ENCODE measurements at regions not wholly inside any gene's neighbourhood (a gene's known extent, or its start where the extent isn't known, plus 50 kb on each side); places are given as distances from the start of the nearest gene placed in this dataset.

- no peak overlapping the region for H3K27ac ChIP-seq (ENCODE audit: low read depth, low read length)
- no peaks in the 10 kb centered on the region for H3K9me3 ChIP-seq (ENCODE audit: control insufficient read depth in 5 of 5, low read length in 5 of 5)
- H3K4me3 ChIP-seq (ENCODE audit: low read depth in 1 of 5, low read length in 5 of 5): no peak overlapping the region
- peaks cover 0 to 11% (median 7%) of the 10 kb centered on the region in 5 donors for H3K4me1 ChIP-seq (ENCODE audit: control insufficient read depth in 5 of 5, insufficient read depth in 5 of 5, low read length in 5 of 5)
- no peaks in the 10 kb centered on the region for H3K36me3 ChIP-seq (ENCODE audit: control insufficient read depth in 5 of 5, insufficient read depth in 5 of 5, low read length in 5 of 5)
- no peaks in the 10 kb centered on the region for H3K27me3 ChIP-seq (ENCODE audit: control insufficient read depth in 5 of 5, insufficient read depth in 4 of 5, low read length in 5 of 5)
- H3K9ac ChIP-seq (ENCODE audit: low read length in 5 of 5): no peak overlapping the region
Measured at GRCh38 chr1:58931756-58932155, 147.9 kb upstream of the JUN start.

- Histone ChIP-seq H3K27ac (ENCODE audit: low read depth, low read length) (no peak overlapping the region), H3K4me1 (ENCODE audit: control insufficient read depth in 5 of 5, insufficient read depth in 5 of 5, low read length in 5 of 5) (peaks cover 0 to 11% (median 7%) of the 10 kb centered on the region in 5 donors), H3K4me3 (ENCODE audit: low read depth in 1 of 5, low read length in 5 of 5) (no peak overlapping the region), H3K9ac (ENCODE audit: low read length in 5 of 5) (no peak overlapping the region), H3K36me3 (ENCODE audit: control insufficient read depth in 5 of 5, insufficient read depth in 5 of 5, low read length in 5 of 5) (no peaks in the 10 kb centered on the region), H3K9me3 (ENCODE audit: control insufficient read depth in 5 of 5, low read length in 5 of 5) (no peaks in the 10 kb centered on the region), H3K27me3 (ENCODE audit: control insufficient read depth in 5 of 5, insufficient read depth in 4 of 5, low read length in 5 of 5) (no peaks in the 10 kb centered on the region)
Measured at GRCh38 chr1:58932859-58933598, 149.2 kb upstream of the JUN start.

DNA sequence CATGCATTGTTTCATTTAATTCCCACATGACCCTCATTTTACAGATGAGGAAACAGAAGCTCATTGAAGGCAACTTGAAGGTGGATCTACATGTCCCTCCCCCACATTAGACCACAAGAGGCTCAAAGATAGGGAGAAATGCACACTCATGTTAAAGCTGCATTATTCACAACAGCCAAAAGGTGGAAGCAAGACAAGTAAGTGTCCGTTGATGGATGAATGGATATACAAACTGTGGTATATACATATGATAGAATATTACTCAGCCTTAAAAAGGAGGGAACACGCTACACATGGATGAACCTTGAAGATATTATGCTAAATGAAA is 149.7 kb upstream of the JUN start:
- Histone ChIP-seq H3K27me3 (ENCODE audit: control insufficient read depth in 5 of 5, insufficient read depth in 4 of 5, low read length in 5 of 5) (no peaks in the 10 kb centered on the region), H3K9ac (ENCODE audit: low read length in 5 of 5) (no peak overlapping the region), H3K4me3 (ENCODE audit: low read depth in 1 of 5, low read length in 5 of 5) (no peak overlapping the region), H3K9me3 (ENCODE audit: control insufficient read depth in 5 of 5, low read length in 5 of 5) (no peaks in the 10 kb centered on the region), H3K4me1 (ENCODE audit: control insufficient read depth in 5 of 5, insufficient read depth in 5 of 5, low read length in 5 of 5) (peaks cover 0 to 11% (median 7%) of the 10 kb centered on the region in 5 donors), H3K36me3 (ENCODE audit: control insufficient read depth in 5 of 5, insufficient read depth in 5 of 5, low read length in 5 of 5) (no peaks in the 10 kb centered on the region), H3K27ac (ENCODE audit: low read depth, low read length) (no peak overlapping the region)

DNA sequence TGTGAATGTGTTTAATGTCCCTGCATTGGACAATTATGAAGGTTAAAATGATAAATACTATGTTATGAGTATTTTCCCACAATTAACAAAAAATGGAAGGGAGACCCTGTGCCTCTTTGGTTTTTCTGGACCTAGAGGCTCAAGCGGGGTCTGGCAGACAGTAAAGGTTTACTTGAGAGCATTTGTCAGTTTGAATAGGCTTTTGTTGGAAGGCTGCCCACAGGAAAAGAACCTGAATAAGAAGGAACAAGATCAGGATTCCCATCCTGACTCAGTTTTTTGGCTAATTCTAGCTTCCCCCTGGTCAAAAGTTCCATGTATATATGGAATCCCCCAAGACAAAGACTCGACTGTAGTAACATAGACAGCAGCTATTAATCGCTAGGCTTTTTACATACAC is 150.9 kb upstream of the JUN start:
- H3K4me3 ChIP-seq (ENCODE audit: low read depth in 1 of 5, low read length in 5 of 5): no peak overlapping the region
- no peak overlapping the region for H3K27ac ChIP-seq (ENCODE audit: low read depth, low read length)
- H3K9ac ChIP-seq (ENCODE audit: low read length in 5 of 5): no peak overlapping the region
- H3K36me3 ChIP-seq (ENCODE audit: control insufficient read depth in 5 of 5, insufficient read depth in 5 of 5, low read length in 5 of 5): no peaks in the 10 kb centered on the region
- H3K4me1 ChIP-seq (ENCODE audit: control insufficient read depth in 5 of 5, insufficient read depth in 5 of 5, low read length in 5 of 5): peaks cover 0 to 11% (median 7%) of the 10 kb centered on the region in 5 donors
- H3K27me3 ChIP-seq (ENCODE audit: control insufficient read depth in 5 of 5, insufficient read depth in 4 of 5, low read length in 5 of 5): no peaks in the 10 kb centered on the region
- no peaks in the 10 kb centered on the region for H3K9me3 ChIP-seq (ENCODE audit: control insufficient read depth in 5 of 5, low read length in 5 of 5)

DNA sequence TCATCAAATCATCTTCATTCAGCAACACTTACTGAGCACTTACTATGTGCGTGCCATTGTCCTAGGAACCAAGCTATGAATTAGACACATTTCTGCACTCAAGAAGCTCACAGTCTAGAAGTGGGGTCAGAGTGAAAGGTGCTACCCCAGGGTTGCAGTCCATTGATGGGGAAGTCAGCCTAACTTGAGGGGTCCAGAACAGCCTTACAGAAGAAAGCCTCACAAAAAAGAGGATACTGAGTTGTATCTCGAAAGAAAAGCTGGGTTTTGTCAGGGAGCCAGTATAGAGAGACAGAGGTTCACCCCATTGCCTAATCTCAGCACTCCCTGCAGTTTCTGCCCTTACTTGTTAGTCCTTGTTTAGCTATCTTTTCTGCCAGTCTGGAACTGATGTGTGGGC is 153.1 kb upstream of the JUN start:
- Histone ChIP-seq H3K4me1 (ENCODE audit: control insufficient read depth in 5 of 5, insufficient read depth in 5 of 5, low read length in 5 of 5) (peaks cover 0 to 27% (median 8%) of the 10 kb centered on the region in 5 donors), H3K36me3 (ENCODE audit: control insufficient read depth in 5 of 5, insufficient read depth in 5 of 5, low read length in 5 of 5) (no peaks in the 10 kb centered on the region), H3K27ac (ENCODE audit: low read depth, low read length) (no peak overlapping the region), H3K9ac (ENCODE audit: low read length in 5 of 5) (peak overlapping the region in 1 of 5 donors; percentile 3), H3K27me3 (ENCODE audit: control insufficient read depth in 5 of 5, insufficient read depth in 4 of 5, low read length in 5 of 5) (no peaks in the 10 kb centered on the region), H3K9me3 (ENCODE audit: control insufficient read depth in 5 of 5, low read length in 5 of 5) (no peaks in the 10 kb centered on the region), H3K4me3 (ENCODE audit: low read depth in 1 of 5, low read length in 5 of 5) (no peak overlapping the region)

DNA sequence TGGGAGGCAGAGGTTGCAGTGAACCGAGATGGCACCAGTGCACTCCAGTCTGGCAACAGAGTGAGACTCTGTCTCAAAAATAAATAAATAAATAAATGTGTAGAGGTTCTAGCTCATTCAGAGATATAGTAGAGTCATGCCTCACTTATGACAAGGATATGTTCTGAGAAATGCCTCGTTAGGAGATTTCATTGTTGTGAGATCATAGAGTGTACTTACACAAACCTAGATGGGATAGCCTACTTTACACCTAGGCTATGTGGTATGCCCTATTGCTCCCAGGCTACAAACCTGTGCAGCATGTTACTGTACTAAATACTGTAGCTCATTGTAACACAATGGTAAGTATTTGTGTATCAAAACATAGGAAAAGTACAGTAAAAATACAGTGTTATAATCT is 155.3 kb upstream of the JUN start:
- Histone ChIP-seq H3K27ac (ENCODE audit: low read depth, low read length) (no peak overlapping the region), H3K9ac (ENCODE audit: low read length in 5 of 5) (no peak overlapping the region), H3K27me3 (ENCODE audit: control insufficient read depth in 5 of 5, insufficient read depth in 4 of 5, low read length in 5 of 5) (no peaks in the 10 kb centered on the region), H3K4me3 (ENCODE audit: low read depth in 1 of 5, low read length in 5 of 5) (no peak overlapping the region), H3K4me1 (ENCODE audit: control insufficient read depth in 5 of 5, insufficient read depth in 5 of 5, low read length in 5 of 5) (peaks cover 0 to 41% (median 0%) of the 10 kb centered on the region in 5 donors), H3K9me3 (ENCODE audit: control insufficient read depth in 5 of 5, low read length in 5 of 5) (no peaks in the 10 kb centered on the region), H3K36me3 (ENCODE audit: control insufficient read depth in 5 of 5, insufficient read depth in 5 of 5, low read length in 5 of 5) (no peaks in the 10 kb centered on the region)

- Histone ChIP-seq H3K4me1 (ENCODE audit: control insufficient read depth in 5 of 5, insufficient read depth in 5 of 5, low read length in 5 of 5) (peaks cover 0 to 38% (median 0%) of the 10 kb centered on the region in 5 donors), H3K27me3 (ENCODE audit: control insufficient read depth in 5 of 5, insufficient read depth in 4 of 5, low read length in 5 of 5) (no peaks in the 10 kb centered on the region), H3K9ac (ENCODE audit: low read length in 5 of 5) (no peak overlapping the region), H3K36me3 (ENCODE audit: control insufficient read depth in 5 of 5, insufficient read depth in 5 of 5, low read length in 5 of 5) (no peaks in the 10 kb centered on the region), H3K9me3 (ENCODE audit: control insufficient read depth in 5 of 5, low read length in 5 of 5) (no peaks in the 10 kb centered on the region), H3K27ac (ENCODE audit: low read depth, low read length) (no peak overlapping the region), H3K4me3 (ENCODE audit: low read depth in 1 of 5, low read length in 5 of 5) (no peak overlapping the region)
Measured at GRCh38 chr1:58939666-58940370, 156.0 kb upstream of the JUN start.

DNA sequence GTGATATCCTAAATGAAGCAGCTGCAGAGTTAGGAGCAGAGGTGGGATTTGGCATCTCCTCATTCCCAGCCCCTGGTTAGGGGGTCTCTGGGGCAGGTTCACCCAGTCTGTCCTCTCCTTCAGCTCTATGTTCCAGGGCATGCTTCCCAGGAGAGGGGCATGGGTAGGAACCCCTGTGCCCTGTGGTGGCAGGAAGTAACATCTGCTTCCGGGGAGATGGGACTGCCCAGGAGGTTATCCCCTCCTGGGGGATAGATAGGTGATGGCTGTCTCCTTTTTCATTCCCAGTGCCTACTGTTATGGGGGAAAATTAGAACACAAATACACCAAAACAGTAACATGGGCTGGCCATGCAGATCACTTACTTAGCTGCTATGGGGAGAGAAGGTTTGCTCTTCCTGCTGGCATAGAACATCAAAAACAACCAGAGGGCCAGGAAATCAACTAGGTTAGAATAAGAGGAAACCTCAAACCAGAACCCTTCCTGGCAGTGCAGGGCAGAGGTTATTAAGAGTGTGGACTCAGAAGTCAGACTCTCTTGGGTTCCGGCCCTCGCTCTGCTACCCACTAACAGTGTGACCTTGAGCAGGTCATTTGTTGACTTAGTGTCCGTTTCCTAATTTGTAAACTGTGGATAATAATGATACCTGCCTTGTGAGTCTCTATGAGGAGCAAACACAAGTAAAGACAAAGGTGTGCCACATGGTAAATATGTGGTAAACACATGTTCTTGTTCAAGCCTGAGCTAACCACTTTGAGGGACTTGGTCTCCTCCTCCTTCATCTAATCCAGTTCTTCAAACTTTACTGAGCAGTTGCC is 157.8 kb upstream of the JUN start:
- no peak overlapping the region for H3K9ac ChIP-seq (ENCODE audit: low read length in 5 of 5)
- peaks cover 0 to 35% (median 0%) of the 10 kb centered on the region in 5 donors for H3K4me1 ChIP-seq (ENCODE audit: control insufficient read depth in 5 of 5, insufficient read depth in 5 of 5, low read length in 5 of 5)
- H3K4me3 ChIP-seq (ENCODE audit: low read depth in 1 of 5, low read length in 5 of 5): no peak overlapping the region
- no peaks in the 10 kb centered on the region for H3K27me3 ChIP-seq (ENCODE audit: control insufficient read depth in 5 of 5, insufficient read depth in 4 of 5, low read length in 5 of 5)
- H3K27ac ChIP-seq (ENCODE audit: low read depth, low read length): no peak overlapping the region
- H3K9me3 ChIP-seq (ENCODE audit: control insufficient read depth in 5 of 5, low read length in 5 of 5): no peaks in the 10 kb centered on the region
- H3K36me3 ChIP-seq (ENCODE audit: control insufficient read depth in 5 of 5, insufficient read depth in 5 of 5, low read length in 5 of 5): no peaks in the 10 kb centered on the region

- Histone ChIP-seq H3K9me3 (ENCODE audit: control insufficient read depth in 5 of 5, low read length in 5 of 5) (no peaks in the 10 kb centered on the region), H3K9ac (ENCODE audit: low read length in 5 of 5) (no peak overlapping the region), H3K27me3 (ENCODE audit: control insufficient read depth in 5 of 5, insufficient read depth in 4 of 5, low read length in 5 of 5) (no peaks in the 10 kb centered on the region), H3K4me1 (ENCODE audit: control insufficient read depth in 5 of 5, insufficient read depth in 5 of 5, low read length in 5 of 5) (peaks cover 0 to 35% (median 0%) of the 10 kb centered on the region in 5 donors), H3K27ac (ENCODE audit: low read depth, low read length) (no peak overlapping the region), H3K4me3 (ENCODE audit: low read depth in 1 of 5, low read length in 5 of 5) (no peak overlapping the region), H3K36me3 (ENCODE audit: control insufficient read depth in 5 of 5, insufficient read depth in 5 of 5, low read length in 5 of 5) (no peaks in the 10 kb centered on the region)
Measured at GRCh38 chr1:58942759-58943191, 158.9 kb upstream of the JUN start.

DNA sequence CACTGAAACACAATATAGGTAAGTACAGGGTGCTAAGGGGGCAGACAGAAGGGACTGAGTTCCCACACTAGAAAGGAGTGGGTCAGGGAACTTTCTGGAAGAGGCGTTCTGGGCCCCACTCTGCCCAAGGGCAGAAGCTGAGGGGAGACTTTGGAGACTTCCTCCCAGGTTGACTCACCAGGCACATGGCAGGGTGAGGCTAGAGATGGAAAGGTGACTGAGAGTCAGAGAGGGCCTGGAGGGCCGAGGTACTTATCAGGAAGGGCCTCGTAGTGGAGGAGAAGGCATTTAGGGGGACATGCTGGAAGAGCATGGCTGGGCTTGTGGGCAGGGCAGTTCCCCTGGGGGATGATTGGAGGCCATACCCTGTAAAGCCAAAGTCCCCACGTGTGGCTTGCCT is 159.9 kb upstream of the JUN start:
- H3K4me3 ChIP-seq (ENCODE audit: low read depth in 1 of 5, low read length in 5 of 5): no peak overlapping the region
- no peak overlapping the region for H3K27ac ChIP-seq (ENCODE audit: low read depth, low read length)
- no peaks in the 10 kb centered on the region for H3K9me3 ChIP-seq (ENCODE audit: control insufficient read depth in 5 of 5, low read length in 5 of 5)
- H3K9ac ChIP-seq (ENCODE audit: low read length in 5 of 5): no peak overlapping the region
- peaks cover 0 to 35% (median 0%) of the 10 kb centered on the region in 5 donors for H3K4me1 ChIP-seq (ENCODE audit: control insufficient read depth in 5 of 5, insufficient read depth in 5 of 5, low read length in 5 of 5)
- no peaks in the 10 kb centered on the region for H3K36me3 ChIP-seq (ENCODE audit: control insufficient read depth in 5 of 5, insufficient read depth in 5 of 5, low read length in 5 of 5)
- no peaks in the 10 kb centered on the region for H3K27me3 ChIP-seq (ENCODE audit: control insufficient read depth in 5 of 5, insufficient read depth in 4 of 5, low read length in 5 of 5)

All from subcutaneous abdominal adipose tissue (tissue), 5 donors.